Skeletal muscle tissue (tissue), 3 donors: ENCODE measurements at regions not wholly inside any gene's neighbourhood (a gene's known extent, or its start where the extent isn't known, plus 50 kb on each side); places are given as distances from the start of the nearest gene placed in this dataset.

Experiments
- H3K27ac ChIP-seq: one replicate; pipeline ENCODE4 v1.7.0; 2013; ENCODE audit warnings: mild to moderate bottlenecking, low read depth, low read length, inconsistent platforms
- H3K27me3 ChIP-seq, 3 donors: one replicate each; pipeline ENCODE4 v1.7.0; 2013; ENCODE audit warnings: low read length in 3 of 3; ENCODE audit not compliant: control insufficient read depth in 3 of 3, insufficient read depth in 3 of 3
- H3K36me3 ChIP-seq, 3 donors: one replicate each; pipeline ENCODE4 v1.7.0; 2013; ENCODE audit warnings: low read length in 3 of 3; ENCODE audit not compliant: control insufficient read depth in 3 of 3, insufficient read depth in 3 of 3
- H3K4me1 ChIP-seq, 3 donors: one replicate each; pipeline ENCODE4 v1.7.0; 2013; ENCODE audit warnings: low read length in 3 of 3, mild to moderate bottlenecking in 3 of 3; ENCODE audit not compliant: control insufficient read depth in 3 of 3, insufficient read depth in 3 of 3
- H3K4me3 ChIP-seq, 3 donors: one replicate each; pipeline ENCODE4 v1.7.0; 2013; ENCODE audit warnings: low read length in 3 of 3
- H3K9ac ChIP-seq, 3 donors: one replicate each; pipeline ENCODE4 v1.7.0; 2013; ENCODE audit warnings: low read length in 3 of 3, mild to moderate bottlenecking in 3 of 3, moderate library complexity in 2 of 3, low read depth in 1 of 3
- H3K9me3 ChIP-seq, 3 donors: one replicate each; pipeline ENCODE4 v1.7.0; 2013; ENCODE audit warnings: low read length in 3 of 3; ENCODE audit not compliant: control insufficient read depth in 3 of 3
- donor health status: Osteomylitis.

DNA sequence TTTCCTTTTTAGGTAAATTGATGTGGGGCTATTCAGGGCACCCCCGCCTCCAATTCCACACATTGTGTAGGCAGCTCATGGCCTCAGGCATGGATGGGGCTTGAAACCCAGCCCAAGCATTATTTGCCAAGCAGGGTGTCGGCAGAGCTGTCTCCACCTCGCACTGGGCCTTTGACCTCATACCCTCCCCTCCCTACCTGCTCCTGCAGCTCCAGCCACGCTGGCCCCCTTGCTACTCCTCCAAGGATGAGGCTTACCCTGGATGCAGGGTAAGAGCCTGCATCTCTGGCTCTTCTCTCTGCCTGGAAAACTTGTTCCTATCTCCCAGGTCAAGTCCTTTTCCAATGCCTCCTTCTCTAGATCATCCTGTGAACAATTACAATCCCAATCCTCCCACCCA lies 232.6 kb downstream of the SOD2 start:
- H3K9me3 ChIP-seq = no peaks in the 10 kb centered on the region
- no peaks in the 10 kb centered on the region for H3K4me1 ChIP-seq
- H3K27ac ChIP-seq = no peak overlapping the region
- no peak overlapping the region for H3K4me3 ChIP-seq
- no peak overlapping the region for H3K9ac ChIP-seq
- H3K27me3 ChIP-seq = no peaks in the 10 kb centered on the region
- H3K36me3 ChIP-seq = no peaks in the 10 kb centered on the region

DNA sequence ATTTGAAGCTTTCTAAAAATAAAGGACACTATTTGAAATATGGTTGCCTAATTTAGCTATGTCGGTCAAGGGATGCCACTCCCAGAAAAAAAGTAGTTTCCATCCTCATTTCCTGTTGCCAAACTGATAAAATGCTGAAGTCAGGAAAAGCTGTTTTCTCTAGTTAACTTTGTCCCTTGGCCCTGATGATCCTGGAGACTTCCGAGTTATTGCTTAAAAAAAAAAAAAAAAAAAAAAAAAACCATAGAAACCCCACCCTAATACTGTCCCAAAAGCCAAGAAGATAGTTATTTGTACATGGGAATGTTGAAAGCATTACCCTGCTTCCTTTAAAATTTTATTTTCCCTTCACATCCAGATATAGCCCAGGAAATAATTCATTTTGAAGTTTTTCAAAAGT lies 236.7 kb downstream of the SOD2 start:
- no peak overlapping the region for H3K27ac ChIP-seq

DNA sequence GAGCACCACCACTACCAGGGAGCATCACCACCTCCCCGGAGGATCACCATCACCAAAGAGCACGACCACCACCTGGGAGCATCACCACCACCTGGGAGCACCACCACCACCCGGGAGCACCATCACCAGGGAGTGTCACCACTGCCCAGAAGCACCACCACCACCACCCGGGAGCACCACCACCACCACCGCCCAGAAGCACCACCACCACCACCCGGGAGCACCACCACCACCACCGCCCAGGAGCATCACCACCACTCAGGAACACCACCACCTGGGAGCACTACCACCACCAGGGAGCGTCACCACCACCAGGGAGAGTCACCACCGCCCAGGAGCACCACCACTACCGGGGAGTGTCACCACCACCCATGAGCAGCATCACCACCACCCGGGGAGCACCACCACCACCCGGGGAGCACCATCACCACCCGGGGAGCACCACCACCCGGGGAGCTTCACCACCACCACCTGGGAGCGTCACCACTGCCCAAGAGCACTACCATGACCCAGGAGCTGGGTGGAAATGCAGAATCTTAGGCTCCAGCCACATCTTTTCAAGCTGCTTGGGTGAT lies 237.3 kb downstream of the SOD2 start:
- no peaks in the 10 kb centered on the region for H3K4me1 ChIP-seq
- no peak overlapping the region for H3K4me3 ChIP-seq
- H3K27ac ChIP-seq = no peak overlapping the region
- no peaks in the 10 kb centered on the region for H3K9me3 ChIP-seq
- H3K9ac ChIP-seq = no peak overlapping the region
- no peaks in the 10 kb centered on the region for H3K27me3 ChIP-seq
- no peaks in the 10 kb centered on the region for H3K36me3 ChIP-seq

More for the DNA sequence above, 236.7 kb downstream of the SOD2 start:
- Histone ChIP-seq H3K4me1 (no peaks in the 10 kb centered on the region), H3K4me3 (no peak overlapping the region), H3K9me3 (no peaks in the 10 kb centered on the region), H3K36me3 (no peaks in the 10 kb centered on the region), H3K27me3 (no peaks in the 10 kb centered on the region), H3K9ac (no peak overlapping the region)

DNA sequence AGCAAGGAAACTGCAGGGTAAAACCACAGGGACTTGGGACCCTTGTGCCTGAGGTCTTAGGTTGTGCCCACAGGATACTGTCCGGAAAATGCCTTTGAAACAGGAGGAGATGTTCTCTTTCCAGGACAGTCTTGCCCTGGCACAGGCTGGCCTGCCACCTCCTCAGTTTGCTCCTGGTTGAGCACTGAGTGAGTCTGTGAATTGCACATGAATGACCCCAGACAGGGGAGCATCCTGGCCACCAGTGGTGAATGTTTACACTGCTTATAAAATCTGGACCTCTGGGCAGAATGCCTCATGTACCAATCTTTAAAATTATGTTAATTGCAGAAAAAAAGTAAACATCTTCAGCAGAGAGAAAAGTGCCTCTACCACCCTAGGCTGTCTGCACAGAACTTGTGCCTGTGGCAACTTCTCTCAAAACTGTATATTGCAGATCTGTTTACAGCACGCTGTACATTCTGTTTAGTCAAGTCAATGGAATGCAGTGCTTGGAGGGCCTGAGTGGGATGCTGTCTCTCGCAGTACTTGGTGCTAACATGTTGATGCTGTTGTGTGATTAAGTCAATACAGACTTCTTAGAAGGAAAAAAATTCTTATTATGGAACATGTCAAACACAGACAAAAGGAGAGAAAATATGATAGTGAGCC lies 242.1 kb downstream of the SOD2 start:
- Histone ChIP-seq H3K9ac (no peak overlapping the region), H3K27ac (no peak overlapping the region), H3K36me3 (no peaks in the 10 kb centered on the region), H3K27me3 (peaks cover 0 to 4% (median 0%) of the 10 kb centered on the region in 3 donors), H3K4me3 (no peak overlapping the region), H3K9me3 (no peaks in the 10 kb centered on the region), H3K4me1 (no peaks in the 10 kb centered on the region)

DNA sequence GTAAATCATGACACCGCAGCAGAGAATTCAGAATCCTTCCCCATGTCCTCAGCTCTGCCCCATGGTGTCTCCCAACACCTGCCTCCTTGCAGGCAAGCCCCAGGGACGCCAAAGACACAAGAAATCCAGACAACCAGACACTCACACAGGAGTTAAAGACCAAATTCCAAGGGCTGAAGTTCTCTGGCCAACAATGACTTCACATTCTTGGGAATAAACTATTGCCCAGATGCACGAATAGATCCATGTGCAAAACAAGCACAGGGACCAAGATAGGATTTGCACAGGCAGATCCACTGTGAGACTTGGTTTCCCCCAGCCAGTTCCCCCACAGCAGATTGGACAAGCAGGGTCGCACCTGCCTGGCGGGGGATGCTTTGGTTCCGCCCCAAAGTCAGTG lies 246.7 kb downstream of the SOD2 start:
- Histone ChIP-seq H3K9me3 (no peaks in the 10 kb centered on the region), H3K27ac (no peak overlapping the region), H3K4me3 (no peak overlapping the region), H3K9ac (no peak overlapping the region), H3K36me3 (no peaks in the 10 kb centered on the region), H3K4me1 (peaks cover 0 to 7% (median 0%) of the 10 kb centered on the region in 3 donors), H3K27me3 (peaks cover 0 to 17% (median 8%) of the 10 kb centered on the region in 3 donors)

GRCh38 chr6:159445351-159445750 lies 247.7 kb downstream of the SOD2 start:
- peaks cover 0 to 17% (median 8%) of the 10 kb centered on the region in 3 donors for H3K27me3 ChIP-seq
- H3K36me3 ChIP-seq = no peaks in the 10 kb centered on the region
- no peaks in the 10 kb centered on the region for H3K9me3 ChIP-seq
- H3K4me3 ChIP-seq = no peak overlapping the region
- peaks cover 0 to 7% (median 0%) of the 10 kb centered on the region in 3 donors for H3K4me1 ChIP-seq
- H3K9ac ChIP-seq = no peak overlapping the region
- no peak overlapping the region for H3K27ac ChIP-seq

DNA sequence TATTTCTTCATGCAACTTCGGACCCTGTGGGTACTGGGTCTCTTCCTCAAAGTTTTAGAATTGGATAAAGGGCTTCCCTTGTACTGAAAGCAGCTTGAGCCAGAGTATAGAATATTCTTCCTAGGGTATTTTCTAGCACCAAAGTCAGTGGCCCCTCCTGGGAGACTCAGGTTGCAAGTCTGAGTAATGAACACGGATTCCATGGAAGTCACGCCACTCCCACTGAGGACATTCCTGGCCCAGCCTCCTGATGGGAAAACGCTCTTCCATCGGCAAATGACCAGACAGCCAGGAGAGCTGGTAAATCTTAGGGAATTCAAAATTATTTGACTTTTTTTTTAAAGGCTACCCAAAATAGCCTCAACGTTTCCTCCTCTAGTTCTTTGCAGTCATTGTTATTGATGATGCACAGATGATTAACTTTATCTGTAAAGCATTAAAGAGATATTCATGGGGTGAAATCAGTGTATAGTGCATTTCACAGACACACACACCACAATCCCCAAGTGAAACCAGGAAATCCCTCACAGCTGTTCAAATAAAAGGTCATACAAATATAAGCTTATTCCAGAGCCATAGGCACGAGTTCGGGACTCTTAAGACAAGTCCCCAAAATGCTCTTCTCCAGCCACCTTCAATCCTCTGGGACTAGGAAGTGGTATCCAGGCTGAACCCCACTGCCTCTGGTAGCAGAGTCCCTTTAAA lies 248.8 kb downstream of the SOD2 start:
- H3K36me3 ChIP-seq = no peaks in the 10 kb centered on the region
- H3K27me3 ChIP-seq = peaks cover 0 to 17% (median 8%) of the 10 kb centered on the region in 3 donors
- peaks cover 0 to 10% (median 0%) of the 10 kb centered on the region in 3 donors for H3K4me1 ChIP-seq
- no peaks in the 10 kb centered on the region for H3K9me3 ChIP-seq
- H3K9ac ChIP-seq = no peak overlapping the region
- no peak overlapping the region for H3K27ac ChIP-seq
- H3K4me3 ChIP-seq = no peak overlapping the region

GRCh38 chr6:159443417-159443920 lies 249.6 kb downstream of the SOD2 start:
- no peak overlapping the region for H3K27ac ChIP-seq
- no peak overlapping the region for H3K9ac ChIP-seq
- no peaks in the 10 kb centered on the region for H3K36me3 ChIP-seq
- no peaks in the 10 kb centered on the region for H3K9me3 ChIP-seq
- no peak overlapping the region for H3K4me3 ChIP-seq
- H3K27me3 ChIP-seq = peaks cover 0 to 17% (median 8%) of the 10 kb centered on the region in 3 donors
- peaks cover 0 to 10% (median 0%) of the 10 kb centered on the region in 3 donors for H3K4me1 ChIP-seq

DNA sequence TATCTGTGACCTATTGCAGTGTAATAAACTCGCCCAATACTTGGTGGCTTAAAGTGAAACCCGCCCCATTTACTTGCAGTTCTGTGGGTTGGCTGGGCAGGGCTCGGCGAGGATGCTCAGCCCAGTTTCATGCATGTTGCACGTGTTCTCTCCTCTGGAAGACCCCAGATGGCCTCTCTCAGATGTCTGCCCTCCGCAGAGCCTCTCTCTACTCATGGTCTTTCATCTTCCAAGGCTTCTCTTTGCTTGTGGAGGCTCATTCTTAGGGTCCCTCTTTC lies 251.4 kb downstream of the SOD2 start:
- Histone ChIP-seq H3K9ac (no peak overlapping the region), H3K4me1 (peaks cover 0 to 10% (median 0%) of the 10 kb centered on the region in 3 donors), H3K27ac (no peak overlapping the region), H3K4me3 (no peak overlapping the region), H3K9me3 (no peaks in the 10 kb centered on the region), H3K36me3 (no peaks in the 10 kb centered on the region), H3K27me3 (peaks cover 0 to 17% (median 8%) of the 10 kb centered on the region in 3 donors)
